ENCODE measurements at regions not wholly inside any gene's neighbourhood (a gene's known extent, or its start where the extent isn't known, plus 50 kb on each side); places are given as distances from the start of the nearest gene placed in this dataset.

DNA sequence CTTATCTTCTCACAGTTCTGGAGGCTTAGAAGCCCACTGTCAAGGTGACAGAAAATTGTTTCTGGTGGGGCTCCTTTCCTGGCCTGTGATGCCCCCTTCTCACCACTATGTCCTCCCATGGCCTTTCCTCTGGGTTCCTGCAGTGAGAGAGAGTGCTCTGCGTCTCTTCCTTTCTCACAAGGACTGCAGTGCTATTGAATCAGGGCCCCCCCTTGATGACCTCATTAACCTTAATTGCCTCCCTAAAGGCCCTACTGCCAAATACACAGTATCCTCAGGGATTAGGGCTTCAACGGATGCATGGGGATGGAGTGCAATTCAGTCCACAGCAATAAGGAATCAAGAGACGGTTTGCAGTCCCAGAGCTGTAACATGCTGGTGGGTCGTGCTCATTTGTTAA lies 82.0 kb upstream of the GRB10 start:
- Histone ChIP-seq H3K27ac (ENCODE audit: low read depth in 1 of 2, low read length in 2 of 2) (no peak overlapping the region), H3K4me1 (ENCODE audit: control insufficient read depth in 1 of 2, insufficient read depth in 2 of 2, low read length in 2 of 2) (peaks cover 0 to 3% of the 10 kb centered on the region in 2 donors), H3K9me3 (ENCODE audit: control insufficient read depth, low read length) (no peaks in the 10 kb centered on the region), H3K27me3 (ENCODE audit: control insufficient read depth in 1 of 2, insufficient read depth in 2 of 2, low read length in 1 of 2) (no peaks in the 10 kb centered on the region), H3K4me3 (ENCODE audit: low read length in 2 of 2) (no peak overlapping the region), H3K36me3 (ENCODE audit: control insufficient read depth in 1 of 2, insufficient read depth in 2 of 2, low read length in 1 of 2) (no peaks in the 10 kb centered on the region)
- intact Hi-C loops (cut with DNase I), result loop anchor here in 1 of 2 donors (10.0 kb wide), 1 partner anchor 170 kb away; no protein-coding TSS in a partner anchor
- ATAC-seq (ENCODE audit: low FRiP score), result no peak
- no peak for DNase-seq
- WGBS, 2 donors, result 79 to 85% methylated on average over 4 of the region's 4 CpGs

DNA sequence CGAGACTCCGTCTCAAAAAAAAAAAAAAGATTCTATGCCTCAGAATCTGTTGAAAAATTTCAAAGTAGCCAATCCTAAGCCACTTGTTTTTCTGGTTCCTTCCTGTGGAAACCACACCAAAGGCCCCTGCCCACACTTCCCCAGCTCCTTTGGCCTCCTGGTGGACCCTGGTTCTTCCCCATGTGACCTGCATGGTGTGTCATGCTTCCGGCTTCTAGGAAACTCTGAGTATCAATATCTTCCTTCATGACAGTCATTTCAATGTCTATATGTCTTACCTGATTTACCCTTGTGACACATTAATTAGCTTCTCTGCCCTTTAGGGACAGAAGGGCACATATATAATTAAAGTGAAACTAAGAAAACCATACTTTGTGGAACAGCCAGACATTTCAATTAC lies 80.4 kb upstream of the GRB10 start:
- H3K27ac ChIP-seq (ENCODE audit: low read depth in 1 of 2, low read length in 2 of 2), result no peak overlapping the region
- intact Hi-C loops (cut with DNase I), result loop anchor here in 1 of 2 donors (10.0 kb wide), 1 partner anchor 172 kb away; no protein-coding TSS in a partner anchor
- no peaks in the 10 kb centered on the region for H3K4me1 ChIP-seq (ENCODE audit: control insufficient read depth in 1 of 2, insufficient read depth in 2 of 2, low read length in 2 of 2)
- no peaks in the 10 kb centered on the region for H3K27me3 ChIP-seq (ENCODE audit: control insufficient read depth in 1 of 2, insufficient read depth in 2 of 2, low read length in 1 of 2)
- DNase-seq (no peak), ATAC-seq (ENCODE audit: low FRiP score) (no peak)
- WGBS, 2 donors, result 64 to 99% methylated on average over 3 of the region's 3 CpGs
- H3K36me3 ChIP-seq (ENCODE audit: control insufficient read depth in 1 of 2, insufficient read depth in 2 of 2, low read length in 1 of 2), result no peaks in the 10 kb centered on the region
- H3K4me3 ChIP-seq (ENCODE audit: low read length in 2 of 2), result no peak overlapping the region
- no peaks in the 10 kb centered on the region for H3K9me3 ChIP-seq (ENCODE audit: control insufficient read depth, low read length)

DNA sequence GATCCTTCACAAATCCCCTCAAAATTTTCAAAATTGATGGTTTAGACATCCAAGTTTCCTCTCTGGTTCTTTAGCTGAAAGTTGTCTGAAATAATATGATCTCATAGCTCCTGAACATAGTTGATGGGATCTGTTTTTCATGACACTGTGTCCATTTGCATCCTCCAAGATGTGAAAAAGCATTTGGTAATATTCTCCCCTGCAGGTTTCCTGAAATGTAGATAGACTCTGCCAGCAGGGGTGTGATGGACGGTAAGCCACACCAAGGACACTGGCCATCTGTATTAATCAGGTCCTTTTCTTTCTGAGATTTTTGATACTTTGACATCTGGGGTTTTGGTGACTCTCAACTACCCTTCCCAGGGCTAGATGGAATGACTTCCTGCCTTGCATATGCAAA lies 79.6 kb upstream of the GRB10 start:
- intact Hi-C loops (cut with DNase I), result loop anchor here in 1 of 2 donors (10.0 kb wide), 1 partner anchor 172 kb away; no protein-coding TSS in a partner anchor
- ATAC-seq (ENCODE audit: low FRiP score), result no peak
- DNase-seq, result no peak
- Histone ChIP-seq H3K27ac (ENCODE audit: low read depth in 1 of 2, low read length in 2 of 2) (no peak overlapping the region), H3K4me1 (ENCODE audit: control insufficient read depth in 1 of 2, insufficient read depth in 2 of 2, low read length in 2 of 2) (no peaks in the 10 kb centered on the region), H3K27me3 (ENCODE audit: control insufficient read depth in 1 of 2, insufficient read depth in 2 of 2, low read length in 1 of 2) (no peaks in the 10 kb centered on the region), H3K36me3 (ENCODE audit: control insufficient read depth in 1 of 2, insufficient read depth in 2 of 2, low read length in 1 of 2) (no peaks in the 10 kb centered on the region), H3K9me3 (ENCODE audit: control insufficient read depth, low read length) (no peaks in the 10 kb centered on the region), H3K4me3 (ENCODE audit: low read length in 2 of 2) (no peak overlapping the region)
- WGBS, 2 donors, result 93 to 96% methylated on average over 1 of the region's 1 CpG

DNA sequence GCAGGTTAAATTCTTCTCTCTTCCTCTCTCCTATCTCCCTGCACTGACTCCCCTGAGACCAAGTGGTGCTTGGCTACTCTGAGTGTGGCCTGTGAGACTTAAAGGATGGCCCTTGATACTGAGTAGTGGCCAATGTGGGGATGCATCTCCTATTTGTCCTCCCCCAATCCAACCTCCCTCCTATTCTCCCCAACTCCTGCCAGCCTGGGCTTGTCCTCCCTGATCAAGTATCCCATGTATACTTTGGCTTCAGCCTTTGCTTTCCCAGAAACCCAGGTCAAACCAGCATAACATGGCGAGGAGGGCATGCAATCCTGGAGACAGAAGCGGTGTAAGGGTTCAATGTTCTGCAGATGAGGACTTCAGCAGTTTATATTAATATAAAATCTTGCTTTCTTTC lies 77.9 kb upstream of the GRB10 start:
- Histone ChIP-seq H3K4me3 (ENCODE audit: low read length in 2 of 2) (no peak overlapping the region), H3K36me3 (ENCODE audit: control insufficient read depth in 1 of 2, insufficient read depth in 2 of 2, low read length in 1 of 2) (no peaks in the 10 kb centered on the region), H3K27me3 (ENCODE audit: control insufficient read depth in 1 of 2, insufficient read depth in 2 of 2, low read length in 1 of 2) (no peaks in the 10 kb centered on the region), H3K27ac (ENCODE audit: low read depth in 1 of 2, low read length in 2 of 2) (no peak overlapping the region), H3K4me1 (ENCODE audit: control insufficient read depth in 1 of 2, insufficient read depth in 2 of 2, low read length in 2 of 2) (no peaks in the 10 kb centered on the region), H3K9me3 (ENCODE audit: control insufficient read depth, low read length) (no peaks in the 10 kb centered on the region)
- 76 to 78% methylated on average over 2 of the region's 2 CpGs for WGBS, 2 donors
- no peak for ATAC-seq (ENCODE audit: low FRiP score)
- intact Hi-C loops (cut with DNase I), result loop anchor here in 1 of 2 donors (10.0 kb wide), 1 partner anchor 174 kb away; no protein-coding TSS in a partner anchor
- DNase-seq, result no peak

DNA sequence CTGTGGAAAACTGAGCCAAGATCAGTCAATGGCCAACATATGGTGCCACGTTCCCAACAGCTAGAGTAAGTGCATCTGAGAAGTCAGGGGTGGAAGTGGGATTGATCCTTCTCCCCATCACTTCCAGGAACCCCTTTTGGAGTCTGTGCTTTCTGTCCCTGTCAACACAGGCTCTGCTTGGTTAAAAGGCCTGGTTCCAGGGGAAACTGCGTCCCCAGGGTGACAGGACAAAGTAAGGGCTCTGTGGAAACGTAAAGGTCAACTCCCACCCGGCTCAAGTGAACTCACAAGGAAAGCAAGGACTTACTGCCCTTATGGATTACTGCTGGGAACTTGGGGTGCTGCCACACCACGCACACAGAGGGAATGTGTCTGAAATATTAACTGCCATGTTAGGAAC lies 77.5 kb upstream of the GRB10 start:
- Histone ChIP-seq H3K27me3 (ENCODE audit: control insufficient read depth in 1 of 2, insufficient read depth in 2 of 2, low read length in 1 of 2) (no peaks in the 10 kb centered on the region), H3K27ac (ENCODE audit: low read depth in 1 of 2, low read length in 2 of 2) (no peak overlapping the region), H3K36me3 (ENCODE audit: control insufficient read depth in 1 of 2, insufficient read depth in 2 of 2, low read length in 1 of 2) (no peaks in the 10 kb centered on the region), H3K4me1 (ENCODE audit: control insufficient read depth in 1 of 2, insufficient read depth in 2 of 2, low read length in 2 of 2) (no peaks in the 10 kb centered on the region), H3K9me3 (ENCODE audit: control insufficient read depth, low read length) (no peaks in the 10 kb centered on the region), H3K4me3 (ENCODE audit: low read length in 2 of 2) (no peak overlapping the region)
- ATAC-seq (ENCODE audit: low FRiP score) (no peak), DNase-seq (no peak)
- intact Hi-C loops (cut with DNase I), result loop anchor here in 1 of 2 donors (10.0 kb wide), 1 partner anchor 175 kb away; no protein-coding TSS in a partner anchor
- WGBS, 2 donors, result 90 to 92% methylated on average over 5 of the region's 5 CpGs

DNA sequence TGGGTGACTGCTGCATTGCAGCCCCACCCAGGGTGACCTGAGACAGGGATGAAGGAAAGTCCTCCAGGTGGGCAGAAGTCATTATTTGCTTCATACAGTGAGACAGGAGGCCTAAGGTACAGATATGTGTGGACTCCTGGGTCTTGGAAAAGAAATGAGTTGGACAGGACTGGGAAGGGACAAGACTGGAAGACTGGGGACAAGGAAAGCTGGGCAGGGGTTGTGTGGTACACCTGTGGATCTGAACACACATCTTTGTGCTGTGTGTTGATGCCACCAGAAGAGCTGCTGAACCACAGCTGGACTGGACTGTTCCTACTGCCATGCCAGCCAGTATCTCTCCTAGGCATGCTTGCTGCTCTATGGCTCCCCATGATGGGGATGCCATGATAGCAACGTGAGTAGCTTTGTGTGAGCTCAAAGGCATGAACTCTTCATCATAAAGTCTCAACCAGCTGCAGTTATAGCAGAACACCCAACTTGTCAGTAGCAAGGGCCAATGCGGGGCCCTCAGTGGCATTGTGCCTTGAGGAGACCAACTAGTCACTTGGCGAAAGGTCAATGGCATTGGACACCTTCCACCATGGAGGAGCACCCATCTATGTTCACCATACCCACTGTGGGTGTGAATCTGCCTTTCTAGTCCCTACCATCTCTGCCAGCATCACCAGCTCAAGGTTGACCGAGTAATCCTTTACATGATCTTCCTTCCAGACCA lies 76.0 kb upstream of the GRB10 start:
- DNase-seq (no peak), ATAC-seq (ENCODE audit: low FRiP score) (no peak)
- Histone ChIP-seq H3K27ac (ENCODE audit: low read depth in 1 of 2, low read length in 2 of 2) (no peak overlapping the region), H3K9me3 (ENCODE audit: control insufficient read depth, low read length) (no peaks in the 10 kb centered on the region), H3K36me3 (ENCODE audit: control insufficient read depth in 1 of 2, insufficient read depth in 2 of 2, low read length in 1 of 2) (no peaks in the 10 kb centered on the region), H3K27me3 (ENCODE audit: control insufficient read depth in 1 of 2, insufficient read depth in 2 of 2, low read length in 1 of 2) (no peaks in the 10 kb centered on the region), H3K4me1 (ENCODE audit: control insufficient read depth in 1 of 2, insufficient read depth in 2 of 2, low read length in 2 of 2) (no peaks in the 10 kb centered on the region), H3K4me3 (ENCODE audit: low read length in 2 of 2) (no peak overlapping the region)
- WGBS, 2 donors, result 87 to 95% methylated on average over 4 of the region's 4 CpGs
- intact Hi-C loops (cut with DNase I), result no loop called here

DNA sequence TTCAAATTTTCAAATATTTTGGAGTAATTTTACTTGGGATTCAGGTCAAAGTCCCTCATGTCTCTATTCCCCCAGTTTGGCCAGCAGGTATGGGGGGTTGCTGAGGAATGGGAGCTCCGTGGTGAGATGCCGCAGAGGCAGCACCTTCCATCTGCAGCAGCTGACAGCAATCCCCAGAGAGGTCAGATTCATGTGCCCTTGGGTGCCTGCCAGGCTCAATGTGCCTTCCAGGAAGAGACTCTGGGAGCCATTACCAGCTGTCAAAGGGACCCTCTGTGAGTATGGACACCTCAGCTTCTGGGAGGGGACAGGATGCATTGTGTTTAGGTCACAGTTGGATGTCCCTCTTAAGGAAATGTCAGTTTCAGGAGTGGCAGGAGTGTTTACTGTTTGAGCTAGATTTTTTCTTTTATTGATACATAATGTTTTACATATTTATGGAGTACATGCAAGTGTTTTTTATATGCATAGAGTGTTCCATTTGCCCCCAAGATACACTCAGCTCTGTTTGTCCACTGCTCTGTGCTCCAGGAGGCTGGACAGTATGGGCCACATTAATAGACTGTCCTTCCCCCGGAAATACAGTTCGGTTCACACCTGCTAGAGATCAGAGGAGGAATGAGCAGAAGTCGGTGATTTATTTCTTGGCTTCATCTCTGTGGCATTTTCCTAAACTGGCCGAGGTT lies 75.3 kb upstream of the GRB10 start:
- DNase-seq (no peak), ATAC-seq (ENCODE audit: low FRiP score) (no peak)
- Histone ChIP-seq H3K27ac (ENCODE audit: low read depth in 1 of 2, low read length in 2 of 2) (no peak overlapping the region), H3K4me3 (ENCODE audit: low read length in 2 of 2) (no peak overlapping the region), H3K4me1 (ENCODE audit: control insufficient read depth in 1 of 2, insufficient read depth in 2 of 2, low read length in 2 of 2) (no peaks in the 10 kb centered on the region), H3K36me3 (ENCODE audit: control insufficient read depth in 1 of 2, insufficient read depth in 2 of 2, low read length in 1 of 2) (no peaks in the 10 kb centered on the region), H3K27me3 (ENCODE audit: control insufficient read depth in 1 of 2, insufficient read depth in 2 of 2, low read length in 1 of 2) (no peaks in the 10 kb centered on the region), H3K9me3 (ENCODE audit: control insufficient read depth, low read length) (no peaks in the 10 kb centered on the region)
- WGBS, 2 donors, result 88% methylated on average over 6 of the region's 6 CpGs
- intact Hi-C loops (cut with DNase I), result no loop called here

DNA sequence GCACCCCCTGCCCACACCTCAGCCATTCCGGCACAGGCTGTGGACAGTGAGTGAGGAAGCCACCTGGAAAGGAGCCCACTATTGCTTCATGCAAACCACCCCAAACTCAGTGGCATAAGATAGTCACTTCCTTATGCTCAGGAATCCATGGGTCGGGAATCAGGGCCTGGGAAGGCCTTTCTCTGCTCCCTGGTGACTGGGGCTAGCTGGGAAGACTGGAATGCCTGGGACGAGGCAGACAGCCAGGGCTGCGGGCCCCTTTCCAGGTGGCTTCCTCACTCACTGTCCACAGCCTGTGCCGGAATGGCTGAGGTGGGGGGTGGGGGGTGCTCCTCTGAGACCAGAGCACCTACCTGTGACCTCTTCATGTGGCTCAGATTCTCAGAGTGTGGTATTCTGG lies 74.1 kb upstream of the GRB10 start:
- Histone ChIP-seq H3K4me3 (ENCODE audit: low read length in 2 of 2) (no peak overlapping the region), H3K4me1 (ENCODE audit: control insufficient read depth in 1 of 2, insufficient read depth in 2 of 2, low read length in 2 of 2) (no peaks in the 10 kb centered on the region), H3K27ac (ENCODE audit: low read depth in 1 of 2, low read length in 2 of 2) (no peak overlapping the region), H3K36me3 (ENCODE audit: control insufficient read depth in 1 of 2, insufficient read depth in 2 of 2, low read length in 1 of 2) (no peaks in the 10 kb centered on the region), H3K9me3 (ENCODE audit: control insufficient read depth, low read length) (no peaks in the 10 kb centered on the region), H3K27me3 (ENCODE audit: control insufficient read depth in 1 of 2, insufficient read depth in 2 of 2, low read length in 1 of 2) (no peaks in the 10 kb centered on the region)
- DNase-seq (no peak), ATAC-seq (ENCODE audit: low FRiP score) (no peak)
- 69 to 84% methylated on average over 5 of the region's 5 CpGs for WGBS, 2 donors
- intact Hi-C loops (cut with DNase I), result no loop called here

DNA sequence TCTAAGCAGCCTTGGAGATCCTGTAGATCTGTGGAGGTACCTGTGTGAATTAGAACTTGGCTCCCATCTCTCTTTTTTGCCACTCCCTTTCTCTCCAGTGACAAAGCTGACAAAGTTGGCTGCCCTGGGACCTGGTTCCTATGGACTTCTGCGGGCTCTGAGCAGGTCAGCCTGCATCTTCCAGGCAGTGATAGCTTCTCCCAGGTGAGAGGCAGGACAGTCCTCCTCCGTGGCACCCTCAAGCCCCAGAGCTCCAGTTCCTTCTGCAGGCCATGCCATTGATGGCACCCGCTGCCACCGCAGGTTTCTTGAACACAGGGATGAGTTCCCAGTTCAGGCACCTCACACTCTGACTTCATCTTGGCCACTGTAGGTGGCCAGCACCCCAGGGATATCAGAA lies 73.5 kb upstream of the GRB10 start:
- no peak for DNase-seq
- no peak overlapping the region for H3K4me3 ChIP-seq (ENCODE audit: low read length in 2 of 2)
- no peak overlapping the region for H3K27ac ChIP-seq (ENCODE audit: low read depth in 1 of 2, low read length in 2 of 2)
- 88 to 92% methylated on average over 4 of the region's 4 CpGs for WGBS, 2 donors
- ATAC-seq (ENCODE audit: low FRiP score), result no peak
- H3K9me3 ChIP-seq (ENCODE audit: control insufficient read depth, low read length), result no peaks in the 10 kb centered on the region
- H3K36me3 ChIP-seq (ENCODE audit: control insufficient read depth in 1 of 2, insufficient read depth in 2 of 2, low read length in 1 of 2), result no peaks in the 10 kb centered on the region
- intact Hi-C loops (cut with DNase I), result no loop called here
- no peaks in the 10 kb centered on the region for H3K27me3 ChIP-seq (ENCODE audit: control insufficient read depth in 1 of 2, insufficient read depth in 2 of 2, low read length in 1 of 2)
- H3K4me1 ChIP-seq (ENCODE audit: control insufficient read depth in 1 of 2, insufficient read depth in 2 of 2, low read length in 2 of 2), result no peaks in the 10 kb centered on the region
